HepG2 (cell line): ENCODE measurements at regions not wholly inside any gene's neighbourhood (a gene's known extent, or its start where the extent isn't known, plus 50 kb on each side); places are given as distances from the start of the nearest gene placed in this dataset.

Source experiments
- ATAC-seq: fragments of 200-7000 bp; cut with Tn5 transposase; 3 replicates; pipeline ENCODE4 v1.9.1; 2020; ENCODE audit warnings: mild to moderate bottlenecking, moderate library complexity
- BruUV-seq: library from RNA; stranded (reverse); fragments of 400-500 nt; replicated peaks from 2 replicates; lab custom pipeline; 2021; lab: Mats Ljungman, UMichigan
- CTCF ChIA-PET: fragments of 300-600 bp; formaldehyde crosslinking; extraction: SDS; loops from one replicate; lab custom pipeline; 2021; ENCODE audit warnings: low total read pairs, inconsistent platforms, low intra/inter-chr PET ratio; lab: Yijun Ruan, JAX
- POLR2A ChIA-PET: fragments of 350-600 bp; sonication (Branson Sonifier 250); formaldehyde crosslinking; loops from one replicate; lab custom pipeline; 2020; ENCODE audit warnings: antibody characterized with exemption, inconsistent platforms; lab: Yijun Ruan, JAX
- DNase-seq: peaks from one replicate; pipeline ENCODE4 v3.0.0-alpha.2; 2015; ENCODE audit warnings: low spot score
- FAIRE-seq: peaks from 3 replicates; lab custom pipeline; 2011; peaks lifted over from hg19 to GRCh38; lab: Jason Lieb, UNC
- H2AFZ ChIP-seq: one replicate; pipeline ENCODE4 v1.6.1; 2011; ENCODE audit warnings: low read length, inconsistent platforms
- H3K27ac ChIP-seq: fragments of 300-600 bp; 3 replicates; pipeline ENCODE4 v1.8.0; 2011; ENCODE audit warnings: mixed run types, mild to moderate bottlenecking, mixed read lengths, low read length, inconsistent platforms; ENCODE audit not compliant: insufficient read depth; ENCODE audit errors: extremely low read length
- H3K27me3 ChIP-seq, 2 experiments: fragments of 200-600 bp in 1 of 2; 2 replicates in 1 of 2; 3 replicates in 1 of 2; pipeline versions ENCODE4 v1.6.0 to v1.8.0; 2011; ENCODE audit warnings: low read length in 2 of 2, mild to moderate bottlenecking in 2 of 2, moderate library complexity in 2 of 2, inconsistent platforms in 1 of 2; ENCODE audit not compliant: insufficient read depth in 2 of 2, control insufficient read depth in 1 of 2
- H3K36me3 ChIP-seq, 2 experiments: fragments of 200-600 bp in 1 of 2; replicated peaks in 1 of 2; 2 replicates in 1 of 2; 3 replicates in 1 of 2; pipeline versions ENCODE4 v1.5.1 to v1.8.0; 2011; ENCODE audit warnings: low read length in 2 of 2, inconsistent platforms in 1 of 2; ENCODE audit not compliant: insufficient read depth in 2 of 2, control insufficient read depth in 1 of 2
- H3K4me1 ChIP-seq: 2 replicates; pipeline ENCODE4 v1.5.1; 2012; ENCODE audit warnings: low read length, inconsistent platforms; ENCODE audit not compliant: insufficient read depth
- H3K4me2 ChIP-seq: 2 replicates; pipeline ENCODE4 v1.6.0; 2011; ENCODE audit warnings: low read depth, low read length, inconsistent platforms
- H3K4me3 ChIP-seq, 3 experiments: fragments of 200-600 bp in 1 of 3; sonication (generic), shearing (Covaris generic) in 1 of 3; replicated peaks in 1 of 3; 2 replicates each; pipeline ENCODE4 v1.5.1; 2011 to 2016; ENCODE audit warnings: low read length in 3 of 3, inconsistent platforms in 2 of 3, low read depth in 2 of 3, mild to moderate bottlenecking in 2 of 3, control low read depth in 1 of 3, mixed read lengths in 1 of 3; ENCODE audit not compliant: insufficient read depth in 1 of 3
- H3K79me2 ChIP-seq: one replicate; pipeline ENCODE4 v1.6.1; 2011; ENCODE audit warnings: low read length, inconsistent platforms; ENCODE audit not compliant: insufficient read depth
- H3K9ac ChIP-seq: 2 replicates; pipeline ENCODE4 v1.6.0; 2011; ENCODE audit warnings: mild to moderate bottlenecking, low read depth, low read length, inconsistent platforms; ENCODE audit not compliant: insufficient read depth
- H3K9me3 ChIP-seq: 2 replicates; pipeline ENCODE4 v1.5.1; 2012; ENCODE audit warnings: mild to moderate bottlenecking, low read length
- H4K20me1 ChIP-seq: 2 replicates; pipeline ENCODE4 v1.6.0; 2011; ENCODE audit warnings: inconsistent platforms, mild to moderate bottlenecking, low read length, moderate library complexity; ENCODE audit not compliant: insufficient read depth
- CREM ChIP-seq, 2 experiments: sonication (generic) in 1 of 2; formaldehyde crosslinking in 1 of 2; IDR thresholded peaks; 2 replicates each; pipeline versions ENCODE4 v1.4.0 to v1.6.1; 2016 to 2020; ENCODE audit warnings: antibody characterized with exemption in 1 of 2, mild to moderate bottlenecking in 1 of 2, missing genetic modification reagents in 1 of 2
- GABPA ChIP-seq, 2 experiments: IDR thresholded peaks; 2 replicates each; pipeline ENCODE4 v1.6.1; 2011 to 2016; ENCODE audit warnings: low read depth in 2 of 2, low read length in 1 of 2, missing biosample characterization in 1 of 2, missing genetic modification characterization in 1 of 2
- MED8 ChIP-seq: sonication (generic); formaldehyde crosslinking; IDR thresholded peaks from 2 replicates; pipeline ENCODE4 v1.8.1; 2023; ENCODE audit warnings: mild to moderate bottlenecking, missing genetic modification reagents; ENCODE audit not compliant: insufficient replicate concordance
- MXI1 ChIP-seq: IDR thresholded peaks from 3 replicates; pipeline ENCODE4 v1.6.1; 2012; ENCODE audit warnings: low read depth, low read length, inconsistent platforms, borderline replicate concordance
- PREB ChIP-seq: sonication (generic); formaldehyde crosslinking; IDR thresholded peaks from 2 replicates; pipeline ENCODE4 v1.4.0; 2020; ENCODE audit warnings: missing genetic modification reagents
- SSRP1 ChIP-seq: IDR thresholded peaks from 2 replicates; pipeline ENCODE4 v1.6.1; 2016; ENCODE audit warnings: control low read depth
- ZNF639 ChIP-seq: conservative IDR thresholded peaks from 2 replicates; pipeline ENCODE4 v1.6.1; 2018; ENCODE audit warnings: missing genetic modification reagents
- ZNF674 ChIP-seq: sonication (generic); formaldehyde crosslinking; IDR thresholded peaks from 2 replicates; pipeline ENCODE4 v1.5.0; 2020; ENCODE audit warnings: low read depth, mild to moderate bottlenecking, missing genetic modification reagents
- ZNF878 ChIP-seq: sonication (generic); formaldehyde crosslinking; IDR thresholded peaks from 2 replicates; pipeline ENCODE4 v1.8.1; 2023; ENCODE audit warnings: mild to moderate bottlenecking, missing genetic modification reagents, moderate library complexity
- WGBS: methylation state at CpG from one replicate; pipeline ENCODE4 v1.1.6; 2017; ENCODE audit warnings: low lambda C conversion rate; 5-methylcytosine and 5-hydroxymethylcytosine counted together
- in situ Hi-C: cut with HindIII; loops from 2 replicates; pipeline ENCODE4 v1.10.0; 2017; ENCODE audit warnings: low pct_unique_long_range_greater_than_20kb; ENCODE audit not compliant: extremely low pct_ligation_motif_present
- intact Hi-C: fragments of 100-400 bp; cut with micrococcal nuclease; formaldehyde crosslinking; loops from one replicate; pipeline ENCODE4 v1.10.0; 2022; ENCODE audit not compliant: unreplicated experiment
- TF ChIP-seq, protein P1 (sequence below): sonication (generic); formaldehyde crosslinking; IDR thresholded peaks from 2 replicates; pipeline ENCODE4 v1.4.0; 2020; ENCODE audit warnings: missing genetic modification reagents
- TF ChIP-seq, protein P2 (sequence below): sonication (generic); formaldehyde crosslinking; IDR thresholded peaks from 2 replicates; pipeline ENCODE4 v1.5.1; 2020; ENCODE audit warnings: missing genetic modification reagents, mild to moderate bottlenecking, borderline replicate concordance
- TF ChIP-seq, protein P3 (sequence below): sonication (generic); formaldehyde crosslinking; IDR thresholded peaks from 2 replicates; pipeline ENCODE4 v1.4.0; 2020; ENCODE audit warnings: mild to moderate bottlenecking, missing genetic modification reagents
- TF ChIP-seq, protein P4 (sequence below): sonication (generic); formaldehyde crosslinking; conservative IDR thresholded peaks from 2 replicates; pipeline ENCODE4 v1.4.0; 2020; ENCODE audit warnings: missing genetic modification reagents
- TF ChIP-seq, protein P5 (sequence below): sonication (generic); formaldehyde crosslinking; IDR thresholded peaks from 2 replicates; pipeline ENCODE4 v1.5.0; 2020; ENCODE audit warnings: mild to moderate bottlenecking, missing genetic modification reagents, moderate library complexity

DNA sequence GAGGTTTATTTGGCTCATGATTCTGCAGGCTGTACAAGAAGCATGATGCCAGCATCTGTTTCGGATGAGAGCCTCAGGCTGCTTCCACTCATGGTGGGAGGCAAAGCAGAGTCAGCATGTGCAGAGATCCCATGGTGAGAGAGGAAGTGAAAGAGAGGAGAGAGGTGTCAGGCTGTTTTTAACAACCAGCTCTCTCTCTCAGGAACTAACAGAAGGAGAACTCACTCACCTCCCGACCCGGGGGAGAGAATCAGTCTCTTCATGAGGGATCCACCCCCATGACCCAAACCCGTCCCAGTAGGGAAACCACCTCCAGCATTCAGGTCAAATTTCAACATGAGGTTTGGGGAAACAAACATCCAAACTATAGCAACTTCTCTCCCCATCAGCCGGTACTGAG, 187.7 kb downstream of the ENC1 start:
- Histone ChIP-seq H3K27ac (no peak overlapping the region), H3K27me3 (no peaks in the 10 kb centered on the region), H3K4me3 (no peak overlapping the region), H3K9ac (no peak overlapping the region), H3K36me3 (no peaks in the 10 kb centered on the region), H2AFZ (peak overlapping the region; percentile 38), H3K9me3 (no peaks in the 10 kb centered on the region), H3K79me2 (no peaks in the 10 kb centered on the region), H3K4me1 (peaks cover 20% of the 10 kb centered on the region; the same call in 1 of the 2 replicates), H4K20me1 (no peaks in the 10 kb centered on the region), H3K4me2 (peak overlapping the region; percentile 44)
- no peak for DNase-seq
- FAIRE-seq = no peak
- ChIA-PET POLR2A (interaction anchor here (1.2 kb wide), 1 partner anchor 20 kb away, joined by 3 read pairs; no protein-coding TSS in a partner anchor), CTCF (no interaction called here)
- ATAC-seq = no peak
- 8% methylated on average over 3 of the region's 5 CpGs for WGBS
- in situ Hi-C loops (no loop called here), intact Hi-C loops (no loop called here)
- BruUV-seq = no TSS peak
- TF ChIP-seq PREB (CRISPR knock-in tag) (no peak), GABPA (IDR thresholded peaks at IDR 0.05; ENCODE audit: low read depth, low read length) (no peak), GABPA (CRISPR knock-in tag; IDR thresholded peaks at IDR 0.05; ENCODE audit: low read depth) (no peak), MXI1 (no peak), SSRP1 (CRISPR knock-in tag) (no peak), ZNF674 (no peak), ZNF878 (CRISPR knock-in tag) (no peak), ZNF639 (CRISPR knock-in tag) (no peak), MED8 (CRISPR knock-in tag) (no peak), CREM (IDR thresholded peaks at IDR 0.05) (no peak), CREM (CRISPR knock-in tag; IDR thresholded peaks at IDR 0.05) (no peak)
- TF ChIP-seq, protein P1, sequence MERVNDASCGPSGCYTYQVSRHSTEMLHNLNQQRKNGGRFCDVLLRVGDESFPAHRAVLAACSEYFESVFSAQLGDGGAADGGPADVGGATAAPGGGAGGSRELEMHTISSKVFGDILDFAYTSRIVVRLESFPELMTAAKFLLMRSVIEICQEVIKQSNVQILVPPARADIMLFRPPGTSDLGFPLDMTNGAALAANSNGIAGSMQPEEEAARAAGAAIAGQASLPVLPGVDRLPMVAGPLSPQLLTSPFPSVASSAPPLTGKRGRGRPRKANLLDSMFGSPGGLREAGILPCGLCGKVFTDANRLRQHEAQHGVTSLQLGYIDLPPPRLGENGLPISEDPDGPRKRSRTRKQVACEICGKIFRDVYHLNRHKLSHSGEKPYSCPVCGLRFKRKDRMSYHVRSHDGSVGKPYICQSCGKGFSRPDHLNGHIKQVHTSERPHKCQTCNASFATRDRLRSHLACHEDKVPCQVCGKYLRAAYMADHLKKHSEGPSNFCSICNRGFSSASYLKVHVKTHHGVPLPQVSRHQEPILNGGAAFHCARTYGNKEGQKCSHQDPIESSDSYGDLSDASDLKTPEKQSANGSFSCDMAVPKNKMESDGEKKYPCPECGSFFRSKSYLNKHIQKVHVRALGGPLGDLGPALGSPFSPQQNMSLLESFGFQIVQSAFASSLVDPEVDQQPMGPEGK (CRISPR knock-in tag) = no peak
- TF ChIP-seq, protein P2, sequence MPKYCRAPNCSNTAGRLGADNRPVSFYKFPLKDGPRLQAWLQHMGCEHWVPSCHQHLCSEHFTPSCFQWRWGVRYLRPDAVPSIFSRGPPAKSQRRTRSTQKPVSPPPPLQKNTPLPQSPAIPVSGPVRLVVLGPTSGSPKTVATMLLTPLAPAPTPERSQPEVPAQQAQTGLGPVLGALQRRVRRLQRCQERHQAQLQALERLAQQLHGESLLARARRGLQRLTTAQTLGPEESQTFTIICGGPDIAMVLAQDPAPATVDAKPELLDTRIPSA = no peak
- TF ChIP-seq, protein P3, sequence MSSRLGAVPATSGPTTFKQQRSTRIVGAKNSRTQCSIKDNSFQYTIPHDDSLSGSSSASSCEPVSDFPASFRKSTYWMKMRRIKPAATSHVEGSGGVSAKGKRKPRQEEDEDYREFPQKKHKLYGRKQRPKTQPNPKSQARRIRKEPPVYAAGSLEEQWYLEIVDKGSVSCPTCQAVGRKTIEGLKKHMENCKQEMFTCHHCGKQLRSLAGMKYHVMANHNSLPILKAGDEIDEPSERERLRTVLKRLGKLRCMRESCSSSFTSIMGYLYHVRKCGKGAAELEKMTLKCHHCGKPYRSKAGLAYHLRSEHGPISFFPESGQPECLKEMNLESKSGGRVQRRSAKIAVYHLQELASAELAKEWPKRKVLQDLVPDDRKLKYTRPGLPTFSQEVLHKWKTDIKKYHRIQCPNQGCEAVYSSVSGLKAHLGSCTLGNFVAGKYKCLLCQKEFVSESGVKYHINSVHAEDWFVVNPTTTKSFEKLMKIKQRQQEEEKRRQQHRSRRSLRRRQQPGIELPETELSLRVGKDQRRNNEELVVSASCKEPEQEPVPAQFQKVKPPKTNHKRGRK (CRISPR knock-in tag) = no peak
- TF ChIP-seq, protein P4, sequence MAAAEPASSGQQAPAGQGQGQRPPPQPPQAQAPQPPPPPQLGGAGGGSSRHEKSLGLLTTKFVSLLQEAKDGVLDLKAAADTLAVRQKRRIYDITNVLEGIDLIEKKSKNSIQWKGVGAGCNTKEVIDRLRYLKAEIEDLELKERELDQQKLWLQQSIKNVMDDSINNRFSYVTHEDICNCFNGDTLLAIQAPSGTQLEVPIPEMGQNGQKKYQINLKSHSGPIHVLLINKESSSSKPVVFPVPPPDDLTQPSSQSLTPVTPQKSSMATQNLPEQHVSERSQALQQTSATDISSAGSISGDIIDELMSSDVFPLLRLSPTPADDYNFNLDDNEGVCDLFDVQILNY (CRISPR knock-in tag) = no peak
- TF ChIP-seq, protein P5, sequence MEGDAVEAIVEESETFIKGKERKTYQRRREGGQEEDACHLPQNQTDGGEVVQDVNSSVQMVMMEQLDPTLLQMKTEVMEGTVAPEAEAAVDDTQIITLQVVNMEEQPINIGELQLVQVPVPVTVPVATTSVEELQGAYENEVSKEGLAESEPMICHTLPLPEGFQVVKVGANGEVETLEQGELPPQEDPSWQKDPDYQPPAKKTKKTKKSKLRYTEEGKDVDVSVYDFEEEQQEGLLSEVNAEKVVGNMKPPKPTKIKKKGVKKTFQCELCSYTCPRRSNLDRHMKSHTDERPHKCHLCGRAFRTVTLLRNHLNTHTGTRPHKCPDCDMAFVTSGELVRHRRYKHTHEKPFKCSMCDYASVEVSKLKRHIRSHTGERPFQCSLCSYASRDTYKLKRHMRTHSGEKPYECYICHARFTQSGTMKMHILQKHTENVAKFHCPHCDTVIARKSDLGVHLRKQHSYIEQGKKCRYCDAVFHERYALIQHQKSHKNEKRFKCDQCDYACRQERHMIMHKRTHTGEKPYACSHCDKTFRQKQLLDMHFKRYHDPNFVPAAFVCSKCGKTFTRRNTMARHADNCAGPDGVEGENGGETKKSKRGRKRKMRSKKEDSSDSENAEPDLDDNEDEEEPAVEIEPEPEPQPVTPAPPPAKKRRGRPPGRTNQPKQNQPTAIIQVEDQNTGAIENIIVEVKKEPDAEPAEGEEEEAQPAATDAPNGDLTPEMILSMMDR (CRISPR knock-in tag) = no peak
